Heart left ventricle (tissue), 13 donors: ENCODE measurements at regions not wholly inside any gene's neighbourhood (a gene's known extent, or its start where the extent isn't known, plus 50 kb on each side); places are given as distances from the start of the nearest gene placed in this dataset.

Source experiments
- CTCF ChIP-seq, 12 donors: fragments of 200-600 bp; sonication (generic) in 4 of 12; IDR thresholded peaks; one replicate each; pipeline versions ENCODE4 v1.5.0 to v1.8.0; 2018 to 2022; ENCODE audit warnings: antibody characterized with exemption in 12 of 12, mild to moderate bottlenecking in 5 of 12
- POLR2A ChIP-seq, 2 donors: fragments of 450-650 bp; IDR thresholded peaks; one replicate each; pipeline ENCODE4 v1.6.1; 2017; ENCODE audit warnings: antibody characterized with exemption in 2 of 2, mild to moderate bottlenecking in 2 of 2, moderate library complexity in 2 of 2
- donor health status: ischemic (EF 13 %, LVEDD 7.1; RV severe dilation, severe dysfunction).
- donor health status: DM: no; HTN: yes; CAD: no.
- donor health status: DM: no; HTN: no; CAD: no.
- donor health status: ischemic (EF 25% LVEDD 6.9; RV normal size, moderate dysfunction).
- donor health status: ischemic (EF 25% LVEDD 5.7; RV mildly dilated, moderate dysfunction).
- donor health status: ischemic (EF 35%, LVEDD 5.7; RV mildly dilated, moderate dysfunction).
- donor health status: nonischemic (EF 11% LVEDD 7.7; RV severe dilation, severe dysfunction).
- donor health status: DM: yes; HTN: yes; CAD: no.
- donor health status: PGD.
- donor health status: ischemic (EF 29% LVEDD 5.4; RV normal size, mild dysfunction).
- donor health status: nonischemic (EF 23%, LVEDD 6.1; RV moderate dilation, normal function).

- no peak for TF ChIP-seq CTCF (IDR thresholded peaks at IDR 0.05)
- TF ChIP-seq POLR2A (IDR thresholded peaks at IDR 0.05): no peak
Observed at GRCh38 chr9:99357575-99357974, 135.5 kb downstream of the SEC61B start.
